ENCODE measurements at regions not wholly inside any gene's neighbourhood (a gene's known extent, or its start where the extent isn't known, plus 50 kb on each side); places are given as distances from the start of the nearest gene placed in this dataset.
A peak's percentile ranks its signal among the peaks of the same experiment; 100 is the strongest.

GRCh38 chr3:25903371-25904129 is 113.7 kb downstream of the OXSM start:
- Histone ChIP-seq H2BK15ac (replicated peaks; ENCODE audit: low read depth) (no peak overlapping the region), H2BK5ac (ENCODE audit: low read length) (no peak overlapping the region), H3K36me3 (ENCODE audit: control insufficient read depth, insufficient read depth, low read length) (no peaks in the 10 kb centered on the region), H3K18ac (ENCODE audit: low read length) (no peak overlapping the region), H4K5ac (ENCODE audit: low read length) (no peak overlapping the region), H3K27ac (ENCODE audit: low read depth, low read length) (no peak overlapping the region), H3K79me1 (ENCODE audit: low read length) (no peaks in the 10 kb centered on the region), H3K4me3 (ENCODE audit: low read length) (no peak overlapping the region), H3K4me2 (ENCODE audit: low read length) (no peak overlapping the region), H3K79me2 (ENCODE audit: control insufficient read depth, insufficient read depth, low read length) (no peaks in the 10 kb centered on the region), H3K56ac (ENCODE audit: low read length) (no peak overlapping the region), H3K23ac (ENCODE audit: low read length) (no peak overlapping the region), H3K27me3 (ENCODE audit: insufficient read depth, low read length, poor library complexity) (no peaks in the 10 kb centered on the region), H2AK5ac (ENCODE audit: low read length) (no peak overlapping the region), H3K4me1 (ENCODE audit: control insufficient read depth, low read depth, low read length) (peaks cover 3% of the 10 kb centered on the region), H3K9ac (ENCODE audit: low read length) (no peak overlapping the region), H3K4ac (ENCODE audit: low read depth, low read length) (no peak overlapping the region), H4K8ac (ENCODE audit: low read depth, low read length) (no peak overlapping the region), H2BK120ac (ENCODE audit: low read depth, low read length) (no peak overlapping the region)
- DNase-seq: no peak
- WGBS (ENCODE audit: extremely low coverage, insufficient coverage, low lambda C conversion rate): no CpG with 5 or more reads among the region's 3 CpGs

GRCh38 chr3:25904206-25904605 is 114.3 kb downstream of the OXSM start:
- no peak overlapping the region for H3K27ac ChIP-seq (ENCODE audit: low read depth, low read length)
- H3K79me2 ChIP-seq (ENCODE audit: control insufficient read depth, insufficient read depth, low read length): no peaks in the 10 kb centered on the region
- H2BK120ac ChIP-seq (ENCODE audit: low read depth, low read length): no peak overlapping the region
- H2BK15ac ChIP-seq (replicated peaks; ENCODE audit: low read depth): no peak overlapping the region
- no peak overlapping the region for H3K18ac ChIP-seq (ENCODE audit: low read length)
- no peak overlapping the region for H3K4me3 ChIP-seq (ENCODE audit: low read length)
- no peak overlapping the region for H3K4me2 ChIP-seq (ENCODE audit: low read length)
- H3K4ac ChIP-seq (ENCODE audit: low read depth, low read length): no peak overlapping the region
- no peaks in the 10 kb centered on the region for H3K36me3 ChIP-seq (ENCODE audit: control insufficient read depth, insufficient read depth, low read length)
- H3K56ac ChIP-seq (ENCODE audit: low read length): no peak overlapping the region
- H3K79me1 ChIP-seq (ENCODE audit: low read length): no peaks in the 10 kb centered on the region
- H4K8ac ChIP-seq (ENCODE audit: low read depth, low read length): no peak overlapping the region
- H3K27me3 ChIP-seq (ENCODE audit: insufficient read depth, low read length, poor library complexity): no peaks in the 10 kb centered on the region
- no peak overlapping the region for H3K9ac ChIP-seq (ENCODE audit: low read length)
- no peak overlapping the region for H3K23ac ChIP-seq (ENCODE audit: low read length)
- H2AK5ac ChIP-seq (ENCODE audit: low read length): no peak overlapping the region
- no peak overlapping the region for H4K5ac ChIP-seq (ENCODE audit: low read length)
- peaks cover 3% of the 10 kb centered on the region for H3K4me1 ChIP-seq (ENCODE audit: control insufficient read depth, low read depth, low read length)
- DNase-seq: peak; percentile 78
- no peak overlapping the region for H2BK5ac ChIP-seq (ENCODE audit: low read length)
- WGBS (ENCODE audit: extremely low coverage, insufficient coverage, low lambda C conversion rate): no CpG with 5 or more reads among the region's 3 CpGs

GRCh38 chr3:25906132-25906906 is 116.4 kb downstream of the OXSM start:
- Histone ChIP-seq H3K79me2 (ENCODE audit: control insufficient read depth, insufficient read depth, low read length) (no peaks in the 10 kb centered on the region), H3K9ac (ENCODE audit: low read length) (no peak overlapping the region), H2AK5ac (ENCODE audit: low read length) (no peak overlapping the region), H3K4me2 (ENCODE audit: low read length) (no peak overlapping the region), H2BK5ac (ENCODE audit: low read length) (no peak overlapping the region), H4K8ac (ENCODE audit: low read depth, low read length) (no peak overlapping the region), H2BK15ac (replicated peaks; ENCODE audit: low read depth) (no peak overlapping the region), H4K5ac (ENCODE audit: low read length) (no peak overlapping the region), H3K27me3 (ENCODE audit: insufficient read depth, low read length, poor library complexity) (no peaks in the 10 kb centered on the region), H3K36me3 (ENCODE audit: control insufficient read depth, insufficient read depth, low read length) (no peaks in the 10 kb centered on the region), H3K4ac (ENCODE audit: low read depth, low read length) (no peak overlapping the region), H2BK120ac (ENCODE audit: low read depth, low read length) (no peak overlapping the region), H3K56ac (ENCODE audit: low read length) (no peak overlapping the region), H3K79me1 (ENCODE audit: low read length) (no peaks in the 10 kb centered on the region), H3K27ac (ENCODE audit: low read depth, low read length) (no peak overlapping the region), H3K23ac (ENCODE audit: low read length) (no peak overlapping the region), H3K4me3 (ENCODE audit: low read length) (no peak overlapping the region), H3K4me1 (ENCODE audit: control insufficient read depth, low read depth, low read length) (no peaks in the 10 kb centered on the region), H3K18ac (ENCODE audit: low read length) (no peak overlapping the region)
- WGBS (ENCODE audit: extremely low coverage, insufficient coverage, low lambda C conversion rate): no CpG with 5 or more reads among the region's 4 CpGs
- no peak for DNase-seq

- H3K56ac ChIP-seq (ENCODE audit: low read length): no peak overlapping the region
- H3K4me3 ChIP-seq (ENCODE audit: low read length): no peak overlapping the region
- H3K9ac ChIP-seq (ENCODE audit: low read length): no peak overlapping the region
- no peaks in the 10 kb centered on the region for H3K79me1 ChIP-seq (ENCODE audit: low read length)
- no peak overlapping the region for H2BK5ac ChIP-seq (ENCODE audit: low read length)
- no peak overlapping the region for H3K4me2 ChIP-seq (ENCODE audit: low read length)
- H3K36me3 ChIP-seq (ENCODE audit: control insufficient read depth, insufficient read depth, low read length): no peaks in the 10 kb centered on the region
- H3K27ac ChIP-seq (ENCODE audit: low read depth, low read length): no peak overlapping the region
- H3K23ac ChIP-seq (ENCODE audit: low read length): no peak overlapping the region
- no peak overlapping the region for H3K4ac ChIP-seq (ENCODE audit: low read depth, low read length)
- no peak overlapping the region for H2BK120ac ChIP-seq (ENCODE audit: low read depth, low read length)
- H3K79me2 ChIP-seq (ENCODE audit: control insufficient read depth, insufficient read depth, low read length): no peaks in the 10 kb centered on the region
- no peak overlapping the region for H2BK15ac ChIP-seq (replicated peaks; ENCODE audit: low read depth)
- H4K8ac ChIP-seq (ENCODE audit: low read depth, low read length): no peak overlapping the region
- no peak overlapping the region for H2AK5ac ChIP-seq (ENCODE audit: low read length)
- no peak for DNase-seq
- no peaks in the 10 kb centered on the region for H3K4me1 ChIP-seq (ENCODE audit: control insufficient read depth, low read depth, low read length)
- no peak overlapping the region for H4K5ac ChIP-seq (ENCODE audit: low read length)
- no peaks in the 10 kb centered on the region for H3K27me3 ChIP-seq (ENCODE audit: insufficient read depth, low read length, poor library complexity)
- no CpG with 5 or more reads among the region's 2 CpGs for WGBS (ENCODE audit: extremely low coverage, insufficient coverage, low lambda C conversion rate)
- H3K18ac ChIP-seq (ENCODE audit: low read length): no peak overlapping the region
These were observed 117.2 kb downstream of the OXSM start for GRCh38 chr3:25907081-25907480.

- WGBS (ENCODE audit: extremely low coverage, insufficient coverage, low lambda C conversion rate): no CpG with 5 or more reads among the region's 2 CpGs
- no peak overlapping the region for H3K23ac ChIP-seq (ENCODE audit: low read length)
These were observed 120.2 kb downstream of the OXSM start for GRCh38 chr3:25910105-25910504.

More at GRCh38 chr3:25910105-25910504, 120.2 kb downstream of the OXSM start:
- Histone ChIP-seq H4K5ac (ENCODE audit: low read length) (no peak overlapping the region), H3K79me1 (ENCODE audit: low read length) (no peaks in the 10 kb centered on the region), H3K9ac (ENCODE audit: low read length) (no peak overlapping the region), H3K56ac (ENCODE audit: low read length) (no peak overlapping the region), H3K4me3 (ENCODE audit: low read length) (no peak overlapping the region), H3K79me2 (ENCODE audit: control insufficient read depth, insufficient read depth, low read length) (no peaks in the 10 kb centered on the region), H2BK120ac (ENCODE audit: low read depth, low read length) (no peak overlapping the region), H3K27me3 (ENCODE audit: insufficient read depth, low read length, poor library complexity) (no peaks in the 10 kb centered on the region), H2BK5ac (ENCODE audit: low read length) (no peak overlapping the region), H3K4me1 (ENCODE audit: control insufficient read depth, low read depth, low read length) (no peaks in the 10 kb centered on the region), H3K27ac (ENCODE audit: low read depth, low read length) (no peak overlapping the region), H3K36me3 (ENCODE audit: control insufficient read depth, insufficient read depth, low read length) (no peaks in the 10 kb centered on the region), H3K18ac (ENCODE audit: low read length) (no peak overlapping the region), H2BK15ac (replicated peaks; ENCODE audit: low read depth) (no peak overlapping the region), H2AK5ac (ENCODE audit: low read length) (no peak overlapping the region), H4K8ac (ENCODE audit: low read depth, low read length) (no peak overlapping the region), H3K4me2 (ENCODE audit: low read length) (no peak overlapping the region), H3K4ac (ENCODE audit: low read depth, low read length) (no peak overlapping the region)
- no peak for DNase-seq

All from mesendoderm (in vitro differentiated cells).